Epithelial cell of esophagus (primary cell): ENCODE measurements at regions not wholly inside any gene's neighbourhood (a gene's known extent, or its start where the extent isn't known, plus 50 kb on each side); places are given as distances from the start of the nearest gene placed in this dataset.
"Not testable (repeated sequence)": the region's sequence is repeated elsewhere in the genome, so short reads cannot be mapped to it uniquely, and the experiment has no call there.

Source experiments
- DNase-seq: peaks from one replicate; pipeline ENCODE4 v3.0.0; 2010; ENCODE audit warnings: low read depth
- H3K4me3 ChIP-seq: 2 replicates; pipeline ENCODE4 v1.5.1; 2011; ENCODE audit warnings: mild to moderate bottlenecking, low read length, control low read depth
- TF ChIP-seq, protein P1 (sequence below): IDR thresholded peaks from 2 replicates; pipeline ENCODE4 v1.5.1; 2011; ENCODE audit warnings: low read depth, mild to moderate bottlenecking, low read length, control low read depth, inconsistent platforms; ENCODE audit not compliant: insufficient read depth; ENCODE audit errors: missing control alignments

DNA sequence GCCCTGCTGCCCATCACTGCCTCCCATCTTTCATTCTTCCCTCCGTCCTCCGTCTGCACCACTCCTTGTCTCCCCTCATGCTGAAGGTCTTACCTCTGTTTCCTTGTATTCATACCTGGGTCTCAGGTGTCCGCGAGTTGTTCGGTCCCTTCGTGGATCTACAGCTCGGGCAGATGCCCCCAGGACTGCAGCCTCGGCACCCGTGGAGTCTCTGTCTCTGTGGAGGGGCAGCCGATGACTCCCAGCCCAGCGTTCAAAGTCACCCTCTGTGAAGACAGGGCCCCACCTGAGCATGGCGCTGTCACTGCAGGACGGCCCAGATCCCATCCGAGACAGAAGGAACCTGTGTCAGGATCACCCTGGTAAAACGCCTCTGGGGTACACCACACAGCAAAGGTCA, 480.0 kb upstream of the SALL3 start:
- DNase-seq, result no peak
- H3K4me3 ChIP-seq, result no peak overlapping the region
- TF ChIP-seq, protein P1, sequence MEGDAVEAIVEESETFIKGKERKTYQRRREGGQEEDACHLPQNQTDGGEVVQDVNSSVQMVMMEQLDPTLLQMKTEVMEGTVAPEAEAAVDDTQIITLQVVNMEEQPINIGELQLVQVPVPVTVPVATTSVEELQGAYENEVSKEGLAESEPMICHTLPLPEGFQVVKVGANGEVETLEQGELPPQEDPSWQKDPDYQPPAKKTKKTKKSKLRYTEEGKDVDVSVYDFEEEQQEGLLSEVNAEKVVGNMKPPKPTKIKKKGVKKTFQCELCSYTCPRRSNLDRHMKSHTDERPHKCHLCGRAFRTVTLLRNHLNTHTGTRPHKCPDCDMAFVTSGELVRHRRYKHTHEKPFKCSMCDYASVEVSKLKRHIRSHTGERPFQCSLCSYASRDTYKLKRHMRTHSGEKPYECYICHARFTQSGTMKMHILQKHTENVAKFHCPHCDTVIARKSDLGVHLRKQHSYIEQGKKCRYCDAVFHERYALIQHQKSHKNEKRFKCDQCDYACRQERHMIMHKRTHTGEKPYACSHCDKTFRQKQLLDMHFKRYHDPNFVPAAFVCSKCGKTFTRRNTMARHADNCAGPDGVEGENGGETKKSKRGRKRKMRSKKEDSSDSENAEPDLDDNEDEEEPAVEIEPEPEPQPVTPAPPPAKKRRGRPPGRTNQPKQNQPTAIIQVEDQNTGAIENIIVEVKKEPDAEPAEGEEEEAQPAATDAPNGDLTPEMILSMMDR, result no peak

DNA sequence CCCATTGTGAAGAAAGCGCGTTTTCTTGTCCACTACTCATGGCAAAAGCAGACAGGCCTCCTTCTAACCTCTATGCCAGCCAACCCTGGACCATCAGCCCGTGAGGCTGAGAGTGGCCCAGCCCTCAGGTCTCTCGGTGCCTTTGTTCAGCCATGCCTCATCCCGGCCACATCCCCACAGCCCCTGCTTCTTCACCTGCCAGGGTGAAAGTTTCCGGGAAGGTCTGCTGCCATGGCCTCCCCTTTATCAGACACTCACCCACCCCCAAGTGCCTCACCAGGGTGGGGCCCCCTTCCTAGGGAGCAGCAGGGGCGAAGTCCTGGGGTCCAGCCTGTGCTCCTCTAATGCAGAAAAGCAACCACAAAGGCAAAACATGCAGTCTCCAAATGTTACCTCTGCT, 478.4 kb upstream of the SALL3 start:
- TF ChIP-seq, protein P1, result no peak
- DNase-seq, result no peak
- no peak overlapping the region for H3K4me3 ChIP-seq

DNA sequence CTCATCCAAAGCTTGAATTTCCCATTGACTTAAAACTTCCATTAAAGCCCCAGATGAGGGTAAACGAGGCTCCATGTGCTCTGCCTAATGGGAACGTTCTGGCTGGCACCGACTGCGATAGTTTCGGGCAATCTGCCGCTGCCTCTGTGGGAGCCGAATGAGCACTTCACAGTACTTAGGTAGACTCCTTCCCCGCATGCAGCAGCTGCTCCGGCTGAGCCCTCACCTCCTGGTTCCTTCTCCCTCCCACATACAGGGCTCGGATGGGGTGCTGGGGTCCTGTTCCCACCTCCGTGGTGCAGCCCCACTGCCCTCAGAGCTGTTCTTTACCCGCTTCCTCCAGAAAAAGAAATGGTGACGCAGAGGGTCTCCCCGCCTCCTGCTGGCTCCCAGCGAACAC, 476.5 kb upstream of the SALL3 start:
- H3K4me3 ChIP-seq, result no peak overlapping the region
- TF ChIP-seq, protein P1, result no peak
- no peak for DNase-seq

DNA sequence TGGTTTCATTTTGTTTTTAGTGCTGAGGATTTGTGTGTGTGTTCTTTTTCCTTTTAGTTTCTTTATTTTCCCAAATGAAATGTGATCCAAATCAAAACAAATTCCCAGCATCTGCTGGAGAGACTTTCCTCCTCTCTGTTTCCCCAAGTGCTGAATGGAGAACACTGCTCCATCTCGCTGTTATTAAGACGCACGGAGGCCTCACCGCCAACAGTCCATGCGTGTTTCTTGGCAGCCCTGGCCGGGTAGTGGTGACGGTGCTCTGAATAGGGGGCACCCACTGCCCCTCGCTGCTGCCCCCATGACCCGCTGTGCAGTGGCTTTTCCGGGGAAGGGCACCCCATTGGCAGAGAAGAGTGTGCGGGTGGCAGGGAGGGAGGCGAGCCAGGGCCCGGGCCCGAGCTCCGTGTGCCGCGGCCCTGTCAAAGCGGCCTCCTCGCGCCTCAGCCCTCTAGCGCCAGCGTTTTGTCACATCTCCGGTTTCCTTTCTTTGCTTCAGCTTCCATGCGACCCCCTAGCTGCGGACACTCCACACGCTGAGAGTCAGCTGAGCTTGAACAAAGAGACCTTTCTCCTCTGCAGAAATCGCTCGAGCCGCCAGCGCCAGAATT, 473.7 kb upstream of the SALL3 start:
- TF ChIP-seq, protein P1, result no peak
- no peak overlapping the region for H3K4me3 ChIP-seq
- no peak for DNase-seq

DNA sequence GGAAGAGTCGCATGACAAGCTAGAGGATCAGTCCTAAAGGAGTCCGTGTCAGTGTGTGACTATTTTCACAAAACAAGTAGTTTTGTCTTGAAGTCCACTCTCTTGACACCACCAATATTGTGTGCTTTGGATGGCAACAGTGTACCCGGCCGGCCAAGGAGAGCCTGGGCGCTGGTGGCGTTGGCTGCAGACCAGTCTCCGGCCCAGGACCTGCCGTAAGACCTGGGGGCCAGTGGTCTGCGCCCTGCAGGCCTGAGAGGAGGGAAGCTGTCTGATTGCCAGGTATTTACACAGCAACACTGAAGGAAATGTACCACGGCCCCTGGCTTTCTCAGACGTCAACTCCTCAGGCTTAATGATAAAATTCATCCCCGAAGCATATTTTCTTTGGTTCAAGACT, 472.4 kb upstream of the SALL3 start:
- H3K4me3 ChIP-seq, result no peak overlapping the region
- TF ChIP-seq, protein P1, result no peak
- no peak for DNase-seq

DNA sequence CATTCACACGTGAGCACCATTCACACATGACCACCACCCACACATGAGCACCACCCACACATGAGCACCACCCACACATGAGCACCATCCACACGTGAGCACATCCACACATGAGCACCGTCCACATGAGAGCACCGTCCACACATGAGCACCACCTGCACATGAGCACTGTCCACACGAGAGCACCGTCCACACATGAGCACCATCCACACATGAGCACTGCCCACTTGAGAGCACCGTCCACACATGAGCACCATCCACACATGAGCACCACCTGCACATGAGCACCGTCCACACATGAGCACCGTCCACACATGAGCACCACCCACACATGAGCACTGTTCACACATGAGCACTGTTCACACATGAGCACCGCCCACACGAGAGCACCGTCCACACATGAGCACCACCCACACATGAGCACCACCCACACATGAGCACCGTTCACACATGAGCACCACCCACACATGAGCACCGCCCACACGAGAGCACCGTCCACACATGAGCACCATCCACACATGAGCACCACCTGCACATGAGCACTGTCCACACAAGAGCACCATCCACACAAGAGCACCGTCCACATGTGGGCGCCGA, 471.3 kb upstream of the SALL3 start:
- DNase-seq, H3K4me3 ChIP-seq: not testable (repeated sequence)

DNA sequence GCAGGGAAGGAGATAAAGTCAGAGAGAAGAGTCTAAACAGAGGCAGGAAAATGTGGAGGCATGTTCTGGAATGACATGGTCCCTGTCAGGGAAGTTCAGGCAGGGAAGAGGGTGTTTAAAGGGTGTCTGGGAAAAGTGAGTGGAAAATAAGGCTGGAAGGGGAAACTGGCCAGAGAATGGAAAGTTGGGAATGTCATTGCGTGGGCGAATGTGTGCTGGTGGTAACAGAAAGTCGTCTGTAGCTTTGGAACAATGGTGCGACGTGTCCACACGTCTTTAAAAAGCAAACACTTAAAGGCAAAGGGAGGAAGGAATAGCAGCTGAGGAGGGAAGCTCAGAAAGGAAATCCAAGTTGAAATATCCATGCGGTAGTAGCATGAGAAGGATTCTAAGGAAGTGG, 469.5 kb upstream of the SALL3 start:
- TF ChIP-seq, protein P1, result no peak
- no peak overlapping the region for H3K4me3 ChIP-seq
- no peak for DNase-seq
